AG08396 (cell line): ENCODE measurements at regions not wholly inside any gene's neighbourhood (a gene's known extent, or its start where the extent isn't known, plus 50 kb on each side); places are given as distances from the start of the nearest gene placed in this dataset.

Experiments
- DNase-seq: peaks from one replicate; pipeline ENCODE4 v3.0.0; 2012; ENCODE audit warnings: low spot score, mixed read lengths

GRCh38 chr1:168386949-168387586 lies 106.4 kb downstream of the TBX19 start:
- DNase-seq, result no peak

- no peak for DNase-seq
Measured at GRCh38 chr1:168386492-168386891, 105.8 kb downstream of the TBX19 start.

- no peak for DNase-seq
Measured at GRCh38 chr1:168381850-168382249, 101.2 kb downstream of the TBX19 start.

DNA sequence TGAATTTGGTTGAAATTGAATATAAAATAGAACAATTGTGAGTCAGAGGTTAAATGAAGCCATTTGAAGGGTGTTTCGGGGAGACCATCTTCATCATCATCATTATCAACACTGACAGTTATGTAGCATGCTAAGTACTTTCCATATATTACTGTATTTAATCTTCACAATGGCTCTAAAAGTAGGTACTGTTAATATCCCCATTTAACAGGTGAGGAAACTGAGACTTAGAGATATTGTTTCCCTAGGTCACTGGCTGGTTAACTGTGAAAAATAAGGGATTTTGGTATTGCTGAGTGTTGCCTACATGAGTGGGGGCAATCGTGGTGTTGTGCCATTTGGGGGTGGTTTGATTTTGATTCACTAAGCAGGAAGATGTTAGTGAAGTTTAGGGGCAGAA lies 100.3 kb downstream of the TBX19 start:
- DNase-seq, result no peak

DNA sequence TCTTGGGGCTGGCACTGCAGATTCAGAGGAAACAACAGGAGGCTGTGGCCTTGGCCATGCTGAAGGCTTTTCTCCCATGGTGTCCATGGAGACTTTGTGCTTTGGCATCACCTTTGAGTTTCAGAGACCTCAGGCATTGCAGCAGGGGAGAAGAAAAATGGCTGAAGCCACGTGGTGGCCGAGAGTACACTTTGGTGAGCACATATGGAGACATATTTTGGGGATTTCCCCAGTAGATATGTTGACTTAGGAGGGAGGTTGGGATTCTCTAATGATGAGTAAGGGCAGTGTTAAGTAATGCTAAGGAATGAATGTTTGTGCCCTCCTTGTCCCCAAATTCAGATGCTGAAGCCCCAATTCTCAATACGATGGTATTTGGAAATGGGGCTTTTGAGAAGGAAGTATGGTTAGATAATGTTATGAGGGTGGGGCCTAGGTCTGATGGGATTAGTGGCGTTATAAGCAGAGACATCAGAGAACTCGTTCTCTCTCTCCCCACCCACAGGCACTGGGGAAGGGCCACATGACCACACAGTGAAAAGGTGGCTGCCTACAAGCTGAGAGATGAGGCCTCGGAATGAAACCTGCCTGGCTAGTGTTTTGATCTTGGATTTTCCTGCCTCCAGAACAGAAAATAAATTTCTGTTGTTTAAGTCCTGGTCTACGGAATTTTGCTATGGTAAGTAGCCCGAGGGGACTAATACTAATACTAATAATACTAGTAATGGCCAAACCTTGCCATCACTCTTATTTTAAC lies 98.6 kb downstream of the TBX19 start:
- DNase-seq, result no peak

- DNase-seq, result no peak
Measured at GRCh38 chr1:168375566-168376300, 95.1 kb downstream of the TBX19 start.

GRCh38 chr1:168374566-168374965 lies 93.9 kb downstream of the TBX19 start:
- DNase-seq, result no peak

GRCh38 chr1:168373869-168374268 lies 93.2 kb downstream of the TBX19 start:
- no peak for DNase-seq

DNA sequence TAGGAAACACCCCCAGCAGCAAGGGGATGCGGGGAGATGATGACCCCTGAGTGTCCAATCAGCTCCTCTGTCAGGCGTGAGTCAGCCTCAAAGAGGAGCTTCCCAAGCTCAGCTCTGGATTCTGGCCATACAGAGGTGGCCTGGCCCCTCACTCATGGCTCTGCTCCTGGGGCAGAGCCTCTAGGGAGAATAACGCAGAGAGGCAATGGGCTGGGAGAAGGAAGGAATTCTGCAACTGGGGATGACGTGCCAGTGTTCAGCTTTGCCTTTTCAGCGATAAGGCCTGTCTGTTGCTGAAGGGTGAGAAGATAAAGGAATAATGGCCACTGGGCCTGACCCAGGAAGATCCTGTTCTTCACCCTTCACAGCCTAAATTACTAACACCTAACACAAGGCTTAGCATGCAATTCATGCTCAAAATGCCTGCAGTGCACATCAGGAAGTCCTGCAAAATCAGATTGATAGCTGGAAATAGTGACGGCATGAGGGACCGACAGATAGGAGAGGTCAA lies 92.2 kb downstream of the TBX19 start:
- DNase-seq, result no peak

DNA sequence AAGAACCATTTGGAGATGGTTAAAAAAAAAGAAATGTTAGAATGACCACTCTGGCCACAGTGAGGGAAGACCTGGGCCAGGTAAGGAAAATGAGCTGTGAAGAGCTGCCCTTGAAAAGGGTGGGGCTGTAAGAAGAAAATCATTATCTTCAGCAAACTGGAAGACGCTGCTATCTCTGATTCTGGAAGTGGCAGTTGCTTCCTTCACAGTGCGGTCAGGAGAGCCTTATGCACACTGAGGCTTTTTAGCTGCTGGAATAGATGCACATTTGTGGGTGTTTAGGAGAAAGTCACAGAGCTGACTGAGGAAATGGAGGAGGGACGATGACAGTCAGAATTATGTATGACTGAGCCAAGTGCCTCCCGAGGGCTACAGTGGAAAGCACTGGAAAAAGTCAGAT lies 91.6 kb downstream of the TBX19 start:
- DNase-seq, result no peak

DNA sequence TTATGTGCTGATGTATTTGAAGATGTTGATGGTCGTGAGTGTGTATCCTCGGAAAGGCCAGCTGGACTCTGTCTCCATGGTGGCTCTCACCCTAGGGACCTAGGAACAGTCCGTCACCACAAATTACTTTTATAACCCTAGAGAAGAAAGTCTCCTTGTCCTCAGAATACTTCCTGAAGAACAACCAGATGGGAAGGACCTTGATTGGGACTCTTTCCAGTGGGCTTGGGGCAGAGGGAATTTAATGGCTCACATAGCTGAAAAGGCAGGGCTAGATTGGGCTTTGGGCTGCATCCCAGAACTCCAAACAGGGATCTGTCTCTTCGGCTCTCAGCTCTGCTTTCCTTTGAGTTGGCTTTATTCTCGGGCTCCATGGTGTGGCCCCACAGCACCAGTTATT lies 90.8 kb downstream of the TBX19 start:
- DNase-seq, result no peak

- no peak for DNase-seq
Measured at GRCh38 chr1:168370586-168370985, 89.9 kb downstream of the TBX19 start.

DNA sequence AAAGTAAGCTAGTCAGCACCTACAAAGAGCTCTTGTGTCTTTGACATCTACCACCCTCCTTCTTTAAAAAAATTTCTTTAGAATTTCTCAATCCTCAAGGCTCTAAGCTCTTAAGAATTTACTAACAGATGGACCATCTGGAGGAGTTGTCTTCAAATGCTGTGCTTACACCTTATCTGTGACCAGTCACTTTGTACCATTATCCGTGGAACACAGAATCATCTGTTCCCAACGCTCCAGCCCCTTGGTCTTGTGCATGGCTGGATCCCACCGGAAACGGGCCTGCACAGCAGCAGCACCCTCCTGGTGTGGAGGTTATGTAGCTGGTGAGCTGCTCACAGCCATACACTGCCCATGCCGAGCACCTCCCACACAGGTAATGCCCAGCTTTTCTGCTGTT lies 89.0 kb downstream of the TBX19 start:
- no peak for DNase-seq

DNA sequence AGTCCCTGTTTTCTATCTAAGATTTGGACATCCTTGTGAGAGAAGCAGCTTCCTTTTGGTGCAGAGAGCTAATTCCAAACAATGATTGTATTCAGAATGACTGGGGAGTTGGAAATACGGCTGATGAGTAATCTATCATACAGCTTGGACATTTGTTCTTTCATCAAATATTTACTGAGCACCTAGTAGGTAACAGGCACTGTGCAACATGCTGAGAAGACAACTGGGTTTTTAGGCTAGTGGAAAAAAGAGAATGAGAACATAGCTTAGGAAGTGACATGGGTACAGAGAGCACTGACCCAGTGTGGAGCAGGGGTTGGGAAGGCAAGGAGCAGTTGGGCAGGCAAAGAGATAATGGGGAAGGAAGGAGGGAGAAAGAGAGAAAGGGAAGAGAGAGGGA lies 87.5 kb downstream of the TBX19 start:
- DNase-seq, result no peak

DNA sequence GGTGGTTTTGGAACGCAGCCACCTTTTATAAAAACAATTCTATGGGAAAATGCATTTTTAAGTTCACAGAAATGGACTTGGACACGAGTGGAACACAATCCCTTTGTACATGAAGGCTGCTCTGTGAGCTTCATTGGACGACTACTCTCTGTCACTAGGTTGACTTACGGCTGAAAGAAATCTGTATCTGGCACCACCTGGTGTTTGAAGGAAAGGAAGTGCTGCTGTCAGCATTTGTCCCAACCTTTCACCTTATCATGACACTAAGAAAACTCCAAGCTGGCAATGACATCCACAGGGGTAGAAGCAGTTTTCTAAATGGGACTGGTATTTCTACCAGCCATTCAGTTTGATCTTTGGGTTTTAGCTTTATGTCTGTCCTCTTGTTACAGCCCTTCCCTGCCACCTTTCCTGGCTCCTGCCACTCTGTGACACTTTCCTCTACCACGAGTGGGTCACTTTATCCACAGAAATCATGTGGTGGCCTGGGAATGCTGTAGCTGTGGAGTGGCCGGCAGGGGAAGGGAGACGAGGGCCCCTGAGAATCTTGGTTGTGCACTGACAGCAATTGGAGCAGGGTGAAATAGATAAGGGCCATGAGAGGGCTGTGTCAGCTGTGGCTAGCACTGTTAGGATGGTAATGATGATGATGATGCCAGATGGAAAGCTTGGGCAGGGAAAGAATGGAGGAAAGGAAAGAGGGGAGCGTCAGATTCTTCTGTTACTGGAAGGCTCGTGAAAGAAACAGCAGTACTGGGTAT lies 85.2 kb downstream of the TBX19 start:
- no peak for DNase-seq
